Transverse colon (tissue), 4 donors: ENCODE measurements at regions not wholly inside any gene's neighbourhood (a gene's known extent, or its start where the extent isn't known, plus 50 kb on each side); places are given as distances from the start of the nearest gene placed in this dataset.

ENCODE experiments used
- DNase-seq: peaks from one replicate; pipeline ENCODE4 v3.0.0-alpha.2; 2019
- H3K27ac ChIP-seq, 4 donors: fragments of 200-600 bp; sonication (generic); 2 replicates each; pipeline ENCODE4 v1.5.1; 2016 to 2018; ENCODE audit warnings: inconsistent platforms in 4 of 4
- H3K27me3 ChIP-seq: fragments of 200-600 bp; sonication (generic); 2 replicates; pipeline ENCODE4 v1.5.1; 2017; ENCODE audit warnings: inconsistent platforms
- H3K36me3 ChIP-seq, 4 donors: fragments of 200-600 bp; sonication (generic); 2 replicates each; pipeline ENCODE4 v1.5.1; 2017 to 2019; ENCODE audit warnings: inconsistent platforms in 4 of 4
- H3K4me1 ChIP-seq, 4 donors: fragments of 200-600 bp; sonication (generic); 2 replicates each; pipeline ENCODE4 v1.5.1; 2017 to 2020; ENCODE audit warnings: inconsistent platforms in 4 of 4
- H3K4me3 ChIP-seq, 4 donors: fragments of 200-600 bp; sonication (generic); 1 replicate in 1 of 4; 2 replicates in 3 of 4; pipeline versions ENCODE4 v1.5.1 to v1.6.1; 2017 to 2019; ENCODE audit warnings: inconsistent platforms in 4 of 4
- H3K9me3 ChIP-seq, 2 donors: fragments of 200-600 bp; sonication (generic); 2 replicates each; pipeline ENCODE4 v1.5.1; 2017 to 2019; ENCODE audit warnings: inconsistent platforms in 2 of 2
- CTCF ChIP-seq, 5 experiments: fragments of 200-600 bp in 3 of 5; fragments of 450-650 bp in 2 of 5; sonication (generic) in 3 of 5; IDR thresholded peaks; 1 replicate in 2 of 5; 2 replicates in 3 of 5; pipeline ENCODE4 v1.5.1; 2016 to 2017; ENCODE audit warnings: antibody characterized with exemption in 5 of 5, inconsistent platforms in 3 of 5, mild to moderate bottlenecking in 2 of 5, moderate library complexity in 1 of 5
- EP300 ChIP-seq: sonication (generic); formaldehyde crosslinking; IDR thresholded peaks from one replicate; pipeline ENCODE4 v1.6.1; 2017; ENCODE audit warnings: antibody characterized with exemption, low read depth
- POLR2A ChIP-seq: fragments of 450-650 bp; IDR thresholded peaks from one replicate; pipeline ENCODE4 v1.6.1; 2016; ENCODE audit warnings: antibody characterized with exemption, mild to moderate bottlenecking, moderate library complexity
- POLR2AphosphoS5 ChIP-seq, 3 donors: sonication (generic); formaldehyde crosslinking; IDR thresholded peaks; one replicate each; pipeline ENCODE4 v1.6.1; 2016; ENCODE audit warnings: antibody characterized with exemption in 3 of 3
- WGBS, 2 donors: methylation state at CpG; one replicate each; pipeline ENCODE4 v1.1.5; 2018; ENCODE audit warnings: low coverage in 1 of 2; 5-methylcytosine and 5-hydroxymethylcytosine counted together
- in situ Hi-C, 4 donors: fragments of 200-750 bp; cut with MboI; loops; one replicate each; pipeline versions ENCODE4 v1.15.0 to v1.15.1; 2017; ENCODE audit warnings: low sequenced_read_pairs in 3 of 4, low pct_ligation_motif_present in 1 of 4, low pct_unique_long_range_greater_than_20kb in 1 of 4
- intact Hi-C: fragments of 100-400 bp; cut with DNase I; formaldehyde crosslinking; loops from one replicate; pipeline ENCODE4 v1.15.1; 2023; ENCODE audit warnings: low total_unique reads

DNA sequence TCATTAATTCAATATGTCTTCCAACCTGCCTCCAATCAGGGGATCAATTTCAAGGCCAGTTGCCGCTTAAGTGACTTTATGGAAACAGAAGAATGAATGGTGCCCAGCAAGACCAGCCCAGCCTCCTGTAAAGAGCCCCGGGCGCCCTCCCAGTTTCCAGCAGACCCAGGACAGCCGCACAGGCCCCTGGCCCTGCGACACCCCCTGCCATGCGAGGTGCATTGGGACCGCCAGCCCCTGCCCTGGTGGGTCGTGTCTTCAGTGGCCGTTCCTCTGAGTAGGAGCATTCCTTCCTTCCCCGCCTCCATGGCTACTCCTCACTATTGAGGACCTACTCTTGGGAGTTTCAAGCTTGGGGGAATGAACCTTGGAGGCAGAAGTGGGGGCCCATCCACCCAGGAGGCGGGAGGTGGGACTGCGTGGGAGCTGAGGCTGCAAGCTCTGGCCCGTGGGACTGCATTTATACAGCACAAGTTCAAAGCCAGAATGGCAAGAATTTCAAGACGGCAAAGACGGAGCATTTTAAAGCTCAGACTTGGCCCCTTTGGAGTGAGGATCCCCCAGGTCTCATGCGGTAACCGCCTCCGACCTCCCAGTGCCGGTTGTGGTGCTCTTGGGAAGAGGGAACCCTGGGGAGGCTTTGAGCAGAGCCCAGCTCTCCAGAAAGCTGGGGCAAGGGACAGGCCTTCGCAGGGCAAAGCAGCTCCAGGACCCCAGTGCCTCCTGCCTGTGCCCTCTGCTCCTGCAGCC, 73.1 kb upstream of the ACTRT2 start:
- 84 to 100% methylated on average over 1 to 19 of the region's 20 CpGs for WGBS, 2 donors
- peaks cover 26% of the 10 kb centered on the region for H3K27me3 ChIP-seq
- DNase-seq, result no peak

GRCh38 chr1:2948751-2949680, 72.3 kb upstream of the ACTRT2 start:
- no peak for TF ChIP-seq POLR2A
- Histone ChIP-seq H3K4me3 (no peak overlapping the region), H3K36me3 (no peaks in the 10 kb centered on the region), H3K27me3 (peaks cover 26% of the 10 kb centered on the region), H3K4me1 (no peaks in the 10 kb centered on the region), H3K27ac (no peak overlapping the region), H3K9me3 (peaks cover 0 to 4% of the 10 kb centered on the region in 2 donors)
- no peak for DNase-seq
- in situ Hi-C loops (no loop called here), intact Hi-C loops (no loop called here)
- WGBS, 2 donors, result 89% methylated on average over 28 of the region's 31 CpGs; no CpG with 5 or more reads in 1 of the 2 donors

More for the DNA sequence above, 73.1 kb upstream of the ACTRT2 start:
- in situ Hi-C loops, result no loop called here
- H3K9me3 ChIP-seq, result no peaks in the 10 kb centered on the region
- TF ChIP-seq POLR2AphosphoS5 (IDR thresholded peaks at IDR 0.05), result no peak
- TF ChIP-seq CTCF (IDR thresholded peaks at IDR 0.05), result no peak
- no peak overlapping the region for H3K4me3 ChIP-seq
- H3K4me1 ChIP-seq, result no peaks in the 10 kb centered on the region
- no peaks in the 10 kb centered on the region for H3K36me3 ChIP-seq
- H3K27ac ChIP-seq, result no peak overlapping the region
- intact Hi-C loops, result no loop called here

GRCh38 chr1:2949966-2950925, 71.0 kb upstream of the ACTRT2 start:
- DNase-seq, result no peak
- Histone ChIP-seq H3K4me1 (no peaks in the 10 kb centered on the region), H3K4me3 (no peak overlapping the region), H3K27ac (no peak overlapping the region), H3K27me3 (peaks cover 26% of the 10 kb centered on the region), H3K9me3 (peaks cover 0 to 4% of the 10 kb centered on the region in 2 donors), H3K36me3 (no peaks in the 10 kb centered on the region)
- WGBS, 2 donors, result 78 to 93% methylated on average over 5 to 23 of the region's 29 CpGs
- TF ChIP-seq POLR2A, result no peak
- TF ChIP-seq POLR2AphosphoS5 (IDR thresholded peaks at IDR 0.05), result no peak
- TF ChIP-seq EP300, result no peak
- intact Hi-C loops, result no loop called here
- in situ Hi-C loops, result no loop called here

- TF ChIP-seq CTCF (IDR thresholded peaks at IDR 0.05), result no peak
- no peak for TF ChIP-seq POLR2A
- TF ChIP-seq POLR2AphosphoS5 (IDR thresholded peaks at IDR 0.05), result no peak
- TF ChIP-seq EP300, result no peak
- Histone ChIP-seq H3K27ac (no peak overlapping the region), H3K4me1 (no peaks in the 10 kb centered on the region), H3K4me3 (no peak overlapping the region), H3K9me3 (peaks cover 0 to 4% of the 10 kb centered on the region in 2 donors), H3K36me3 (no peaks in the 10 kb centered on the region), H3K27me3 (peaks cover 26% of the 10 kb centered on the region)
- intact Hi-C loops (no loop called here), in situ Hi-C loops (no loop called here)
- 80% methylated on average over 3 of the region's 5 CpGs; no CpG with 5 or more reads in 1 of the 2 donors for WGBS, 2 donors
- DNase-seq, result no peak
Observed at GRCh38 chr1:2950926-2951305, 70.4 kb upstream of the ACTRT2 start.
